ENCODE measurements at regions not wholly inside any gene's neighbourhood (a gene's known extent, or its start where the extent isn't known, plus 50 kb on each side); places are given as distances from the start of the nearest gene placed in this dataset.
A peak's percentile ranks its signal among the peaks of the same experiment; 100 is the strongest.

- Histone ChIP-seq H3K27me3 (ENCODE audit: insufficient read depth, low read length) (no peaks in the 10 kb centered on the region), H3K9ac (ENCODE audit: low read length) (no peak overlapping the region), H3K9me3 (ENCODE audit: low read length) (no peaks in the 10 kb centered on the region), H3K27ac (ENCODE audit: low read depth, low read length, poor library complexity, severe bottlenecking) (peak overlapping the region; percentile 25), H3K79me2 (ENCODE audit: insufficient read depth, low read length) (no peaks in the 10 kb centered on the region), H2AFZ (ENCODE audit: low read length) (no peak overlapping the region), H3K4me1 (ENCODE audit: insufficient read depth, low read length, severe bottlenecking) (peaks cover 23% of the 10 kb centered on the region), H3K9me2 (ENCODE audit: low read depth, low read length) (no peaks in the 10 kb centered on the region), H3K36me3 (ENCODE audit: insufficient read depth, low read length) (no peaks in the 10 kb centered on the region), H4K20me1 (ENCODE audit: insufficient read depth, low read length) (no peaks in the 10 kb centered on the region), H3K4me3 (ENCODE audit: low read depth, low read length, poor library complexity, severe bottlenecking) (no peak overlapping the region), H3K4me2 (ENCODE audit: low read length) (peak overlapping the region; percentile 31; the same call in 1 of the 2 replicates), H3F3A (ENCODE audit: insufficient read depth, low read length) (no peaks in the 10 kb centered on the region)
- no peak for TF ChIP-seq CTCF (IDR thresholded peaks at IDR 0.05; ENCODE audit: low read length)
- TF ChIP-seq EZH2 (IDR thresholded peaks at IDR 0.05; ENCODE audit: borderline replicate concordance, low read length): no peak
These were observed 241.9 kb upstream of the PEX5L start for GRCh38 chr3:180278583-180279188.

GRCh38 chr3:180280555-180280954, 243.8 kb upstream of the PEX5L start:
- Histone ChIP-seq H3K27me3 (ENCODE audit: insufficient read depth, low read length) (no peaks in the 10 kb centered on the region), H3K9me2 (ENCODE audit: low read depth, low read length) (no peaks in the 10 kb centered on the region), H3K4me2 (ENCODE audit: low read length) (no peak overlapping the region), H3K79me2 (ENCODE audit: insufficient read depth, low read length) (no peaks in the 10 kb centered on the region), H2AFZ (ENCODE audit: low read length) (no peak overlapping the region), H3K9ac (ENCODE audit: low read length) (no peak overlapping the region), H3F3A (ENCODE audit: insufficient read depth, low read length) (no peaks in the 10 kb centered on the region), H4K20me1 (ENCODE audit: insufficient read depth, low read length) (no peaks in the 10 kb centered on the region), H3K9me3 (ENCODE audit: low read length) (no peaks in the 10 kb centered on the region), H3K27ac (ENCODE audit: low read depth, low read length, poor library complexity, severe bottlenecking) (no peak overlapping the region), H3K36me3 (ENCODE audit: insufficient read depth, low read length) (no peaks in the 10 kb centered on the region), H3K4me3 (ENCODE audit: low read depth, low read length, poor library complexity, severe bottlenecking) (no peak overlapping the region), H3K4me1 (ENCODE audit: insufficient read depth, low read length, severe bottlenecking) (peaks cover 23% of the 10 kb centered on the region)
- TF ChIP-seq EZH2 (IDR thresholded peaks at IDR 0.05; ENCODE audit: borderline replicate concordance, low read length) (no peak), CTCF (IDR thresholded peaks at IDR 0.05; ENCODE audit: low read length) (no peak)

GRCh38 chr3:180282386-180282785, 245.6 kb upstream of the PEX5L start:
- no peaks in the 10 kb centered on the region for H4K20me1 ChIP-seq (ENCODE audit: insufficient read depth, low read length)
- no peak overlapping the region for H2AFZ ChIP-seq (ENCODE audit: low read length)
- H3F3A ChIP-seq (ENCODE audit: insufficient read depth, low read length): no peaks in the 10 kb centered on the region
- no peaks in the 10 kb centered on the region for H3K36me3 ChIP-seq (ENCODE audit: insufficient read depth, low read length)
- no peak overlapping the region for H3K4me3 ChIP-seq (ENCODE audit: low read depth, low read length, poor library complexity, severe bottlenecking)
- no peak overlapping the region for H3K9ac ChIP-seq (ENCODE audit: low read length)
- TF ChIP-seq CTCF (IDR thresholded peaks at IDR 0.05; ENCODE audit: low read length): no peak
- no peaks in the 10 kb centered on the region for H3K27me3 ChIP-seq (ENCODE audit: insufficient read depth, low read length)
- H3K4me2 ChIP-seq (ENCODE audit: low read length): no peak overlapping the region
- H3K9me3 ChIP-seq (ENCODE audit: low read length): no peaks in the 10 kb centered on the region
- no peaks in the 10 kb centered on the region for H3K9me2 ChIP-seq (ENCODE audit: low read depth, low read length)
- H3K27ac ChIP-seq (ENCODE audit: low read depth, low read length, poor library complexity, severe bottlenecking): no peak overlapping the region
- no peaks in the 10 kb centered on the region for H3K79me2 ChIP-seq (ENCODE audit: insufficient read depth, low read length)
- H3K4me1 ChIP-seq (ENCODE audit: insufficient read depth, low read length, severe bottlenecking): peaks cover 21% of the 10 kb centered on the region

Data from OCI-LY1 (cell line).